Lung (tissue), 11 donors: ENCODE measurements at regions not wholly inside any gene's neighbourhood (a gene's known extent, or its start where the extent isn't known, plus 50 kb on each side); places are given as distances from the start of the nearest gene placed in this dataset.

Experiments
- ATAC-seq: fragments of 200-7000 bp; cut with Tn5 transposase; one replicate; pipeline ENCODE4 v1.9.1; 2020; ENCODE audit warnings: moderate number of reproducible peaks; ENCODE audit not compliant: insufficient read depth, low FRiP score
- DNase-seq, 3 donors: peaks; one replicate each; pipeline ENCODE4 v3.0.0-alpha.2; 2013 to 2017
- H3K27ac ChIP-seq, 2 donors: one replicate each; pipeline ENCODE4 v1.5.1; 2013; ENCODE audit warnings: mild to moderate bottlenecking in 2 of 2, moderate library complexity in 2 of 2, control low read depth in 1 of 2, inconsistent platforms in 1 of 2, low read depth in 1 of 2, low read length in 1 of 2
- H3K27me3 ChIP-seq, 3 donors: one replicate each; pipeline ENCODE4 v1.5.1; 2013; ENCODE audit warnings: low read length in 2 of 3; ENCODE audit not compliant: control insufficient read depth in 3 of 3, insufficient read depth in 3 of 3
- H3K36me3 ChIP-seq, 4 donors: one replicate each; pipeline ENCODE4 v1.5.1; 2013; ENCODE audit warnings: low read length in 4 of 4, mild to moderate bottlenecking in 1 of 4, moderate library complexity in 1 of 4; ENCODE audit not compliant: control insufficient read depth in 4 of 4, insufficient read depth in 4 of 4
- H3K4me1 ChIP-seq, 5 donors: one replicate each; pipeline ENCODE4 v1.5.1; 2013; ENCODE audit warnings: low read length in 5 of 5, mild to moderate bottlenecking in 2 of 5, moderate library complexity in 1 of 5; ENCODE audit not compliant: control insufficient read depth in 5 of 5, insufficient read depth in 5 of 5
- H3K4me3 ChIP-seq: one replicate; pipeline ENCODE4 v1.5.1; 2013; ENCODE audit warnings: mild to moderate bottlenecking, control low read depth, moderate library complexity
- H3K9ac ChIP-seq, 2 donors: one replicate each; pipeline ENCODE4 v1.5.1; 2013; ENCODE audit warnings: low read length in 2 of 2, control low read depth in 1 of 2; ENCODE audit not compliant: insufficient read depth in 1 of 2
- H3K9me3 ChIP-seq, 4 donors: one replicate each; pipeline ENCODE4 v1.5.1; 2013; ENCODE audit warnings: low read length in 3 of 4, mild to moderate bottlenecking in 1 of 4, moderate library complexity in 1 of 4; ENCODE audit not compliant: control insufficient read depth in 4 of 4, insufficient read depth in 3 of 4
- CTCF ChIP-seq: IDR thresholded peaks from 2 replicates; pipeline ENCODE4 v1.5.1; 2012; ENCODE audit warnings: mild to moderate bottlenecking; ENCODE audit errors: control extremely low read depth, extremely low read depth
- WGBS, 2 donors: extraction: QIAGEN DNeasy Blood & Tissue Kit; methylation state at CpG; one replicate each; pipeline ENCODE4 v1.1.7; 2013; 5-methylcytosine and 5-hydroxymethylcytosine counted together
- donor health status: control.
- donor health status: control.
- donor health status: Bipolar disorder and iron deficiency.
- donor health status: healthy.
- donor health status: DM: yes; HTN: yes; CAD: no.

- 90 to 92% methylated on average over 2 of the region's 2 CpGs for WGBS, 2 donors
These were observed 123.3 kb upstream of the SLIT3 start for GRCh38 chr5:169424279-169424655.

GRCh38 chr5:169423580-169424278 lies 122.8 kb upstream of the SLIT3 start:
- DNase-seq (no peak), ATAC-seq (no peak)
- peaks cover 0 to 4% (median 0%) of the 10 kb centered on the region in 4 donors for H3K9me3 ChIP-seq
- no peak overlapping the region for H3K27ac ChIP-seq
- H3K9ac ChIP-seq, result no peak overlapping the region
- no peak overlapping the region for H3K4me3 ChIP-seq
- no peaks in the 10 kb centered on the region for H3K36me3 ChIP-seq
- TF ChIP-seq CTCF, result no peak
- WGBS, 2 donors, result 82 to 89% methylated on average over 3 of the region's 3 CpGs
- no peaks in the 10 kb centered on the region for H3K27me3 ChIP-seq
- no peaks in the 10 kb centered on the region for H3K4me1 ChIP-seq

More at GRCh38 chr5:169424279-169424655, 123.3 kb upstream of the SLIT3 start:
- Histone ChIP-seq H3K36me3 (no peaks in the 10 kb centered on the region), H3K27me3 (no peaks in the 10 kb centered on the region), H3K27ac (no peak overlapping the region), H3K9ac (no peak overlapping the region), H3K4me1 (no peaks in the 10 kb centered on the region), H3K4me3 (no peak overlapping the region), H3K9me3 (peaks cover 0 to 4% (median 0%) of the 10 kb centered on the region in 4 donors)
- no peak for TF ChIP-seq CTCF
- no peak for ATAC-seq
- no peak for DNase-seq

GRCh38 chr5:169422087-169422486 lies 121.1 kb upstream of the SLIT3 start:
- no peak overlapping the region for H3K9ac ChIP-seq
- no peak overlapping the region for H3K4me3 ChIP-seq
- H3K36me3 ChIP-seq, result no peaks in the 10 kb centered on the region
- H3K9me3 ChIP-seq, result peaks cover 0 to 6% (median 0%) of the 10 kb centered on the region in 4 donors
- 80 to 84% methylated on average over 3 of the region's 3 CpGs for WGBS, 2 donors
- DNase-seq, result no peak
- H3K4me1 ChIP-seq, result peaks cover 0 to 4% (median 0%) of the 10 kb centered on the region in 5 donors
- no peak overlapping the region for H3K27ac ChIP-seq
- H3K27me3 ChIP-seq, result no peaks in the 10 kb centered on the region
- ATAC-seq, result no peak
- no peak for TF ChIP-seq CTCF

DNA sequence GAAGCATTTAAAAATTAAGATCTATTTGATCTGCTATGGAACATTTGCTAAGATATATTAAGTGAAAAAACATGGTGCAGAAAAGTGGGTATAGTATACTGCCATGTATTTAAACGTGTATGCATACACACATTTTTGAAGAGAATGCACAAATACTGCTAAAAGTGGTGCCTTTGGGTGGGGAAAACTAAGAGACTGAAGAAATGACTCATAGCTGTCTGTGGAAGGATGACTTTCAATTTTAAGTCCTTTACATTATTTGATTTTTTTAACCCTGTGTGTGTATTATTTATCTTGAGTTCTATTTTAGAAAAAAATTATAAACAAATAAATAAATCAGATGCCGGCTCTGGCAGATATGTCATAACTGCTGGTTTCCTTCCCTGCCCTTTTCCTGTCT lies 120.7 kb upstream of the SLIT3 start:
- Histone ChIP-seq H3K4me1 (peaks cover 0 to 4% (median 0%) of the 10 kb centered on the region in 5 donors), H3K9ac (no peak overlapping the region), H3K27me3 (no peaks in the 10 kb centered on the region), H3K36me3 (no peaks in the 10 kb centered on the region), H3K4me3 (no peak overlapping the region), H3K9me3 (peaks cover 0 to 6% (median 0%) of the 10 kb centered on the region in 4 donors), H3K27ac (no peak overlapping the region)
- WGBS, 2 donors, result 52 to 59% methylated on average over 2 of the region's 2 CpGs
- ATAC-seq, result no peak
- TF ChIP-seq CTCF, result no peak
- no peak for DNase-seq
